Activated CD8-positive, alpha-beta T cell treated with anti-CD3 and anti-CD28 coated beads, Interleukin-2, amount 10 ng/mL, durations not matched to agents 7 days and 5 days (primary cell): ENCODE measurements at regions not wholly inside any gene's neighbourhood (a gene's known extent, or its start where the extent isn't known, plus 50 kb on each side); places are given as distances from the start of the nearest gene placed in this dataset.

Experiments
- ATAC-seq: fragments of 150-1000 bp; cut with Tn5 transposase; one replicate; pipeline ENCODE4 v1.10.0; 2021; ENCODE audit warnings: moderate library complexity
- CTCF ChIA-PET: fragments of 350-600 bp; sonication (Branson Sonifier 250); formaldehyde crosslinking; loops from one replicate; lab custom pipeline; 2021; ENCODE audit warnings: antibody characterized with exemption; lab: Charles Lee
- POLR2A ChIA-PET: fragments of 350-600 bp; sonication (Branson Sonifier 250); formaldehyde crosslinking; loops from one replicate; lab custom pipeline; 2021; ENCODE audit warnings: antibody characterized with exemption; lab: Charles Lee
- DNase-seq: peaks from one replicate; pipeline ENCODE4 v3.0.0-alpha.2; 2020
- H3K27ac Mint-ChIP-seq: one replicate; pipeline ENCODE4 v1.8.0; 2021; ENCODE audit warnings: mild to moderate bottlenecking, mixed read lengths
- H3K27me3 Mint-ChIP-seq: one replicate; pipeline ENCODE4 v1.8.0; 2021; ENCODE audit warnings: low read depth, mixed read lengths
- H3K36me3 Mint-ChIP-seq: one replicate; pipeline ENCODE4 v1.8.0; 2021; ENCODE audit warnings: low read depth, mixed read lengths
- H3K4me1 Mint-ChIP-seq: one replicate; pipeline ENCODE4 v1.8.0; 2021; ENCODE audit warnings: low read depth, mixed read lengths
- H3K4me3 Mint-ChIP-seq: one replicate; pipeline ENCODE4 v1.8.0; 2021; ENCODE audit warnings: mild to moderate bottlenecking, mixed read lengths
- H3K9me3 Mint-ChIP-seq: one replicate; pipeline ENCODE4 v1.8.0; 2022; ENCODE audit warnings: mixed read lengths; ENCODE audit not compliant: insufficient read depth

DNA sequence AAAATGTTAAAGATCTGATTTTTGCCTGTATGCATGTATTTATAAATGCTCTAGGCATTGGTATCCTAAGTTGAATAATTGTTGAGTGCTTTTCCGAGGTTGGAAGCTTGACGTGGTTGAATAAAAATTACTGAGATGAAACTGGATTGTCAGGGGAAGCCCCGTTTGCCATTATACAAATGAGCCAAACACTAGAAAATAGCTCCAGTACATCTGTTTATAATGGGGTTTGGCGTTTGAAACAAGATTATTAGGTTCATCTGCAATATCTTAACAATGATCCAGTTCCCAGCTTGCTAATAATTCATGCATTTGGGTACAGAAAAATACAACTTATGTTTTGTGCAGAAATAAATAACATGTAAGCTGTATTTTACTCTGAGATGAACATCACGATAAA lies 789.6 kb downstream of the GALC start:
- Mint-ChIP-seq H3K4me1 (no peaks in the 10 kb centered on the region), H3K4me3 (no peak overlapping the region), H3K27me3 (no peaks in the 10 kb centered on the region), H3K9me3 (no peaks in the 10 kb centered on the region), H3K36me3 (no peaks in the 10 kb centered on the region), H3K27ac (no peak overlapping the region)
- POLR2A ChIA-PET: no interaction called here
- DNase-seq (no peak), ATAC-seq (no peak)
- CTCF ChIA-PET: no interaction called here

DNA sequence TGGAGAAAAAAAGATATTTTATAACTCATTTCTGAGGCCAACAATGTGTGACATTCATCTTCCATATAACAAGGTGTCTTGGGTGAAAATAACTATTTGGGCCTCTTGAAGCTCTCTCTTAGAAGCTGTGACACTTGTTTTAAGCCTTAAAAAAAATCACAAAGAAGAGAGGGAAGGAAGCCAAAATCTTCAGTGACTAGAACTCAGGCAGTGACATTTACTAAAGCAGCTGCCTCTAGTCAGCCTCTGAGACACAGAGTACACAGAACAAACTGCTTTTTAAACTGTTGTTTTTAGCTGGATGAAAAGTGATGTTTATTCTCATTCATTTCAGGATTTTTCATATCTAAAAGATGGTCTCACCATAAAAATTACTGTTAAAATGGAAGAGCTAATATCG lies 793.6 kb downstream of the GALC start:
- no peaks in the 10 kb centered on the region for H3K27me3 Mint-ChIP-seq
- DNase-seq: no peak
- no peaks in the 10 kb centered on the region for H3K9me3 Mint-ChIP-seq
- no peak overlapping the region for H3K4me3 Mint-ChIP-seq
- CTCF ChIA-PET: no interaction called here
- ATAC-seq: no peak
- H3K27ac Mint-ChIP-seq: no peak overlapping the region
- POLR2A ChIA-PET: interaction anchor here (0.7 kb wide), 1 partner anchor 291 kb away, joined by 3 read pairs; no protein-coding TSS in a partner anchor
- H3K36me3 Mint-ChIP-seq: no peaks in the 10 kb centered on the region
- no peaks in the 10 kb centered on the region for H3K4me1 Mint-ChIP-seq

DNA sequence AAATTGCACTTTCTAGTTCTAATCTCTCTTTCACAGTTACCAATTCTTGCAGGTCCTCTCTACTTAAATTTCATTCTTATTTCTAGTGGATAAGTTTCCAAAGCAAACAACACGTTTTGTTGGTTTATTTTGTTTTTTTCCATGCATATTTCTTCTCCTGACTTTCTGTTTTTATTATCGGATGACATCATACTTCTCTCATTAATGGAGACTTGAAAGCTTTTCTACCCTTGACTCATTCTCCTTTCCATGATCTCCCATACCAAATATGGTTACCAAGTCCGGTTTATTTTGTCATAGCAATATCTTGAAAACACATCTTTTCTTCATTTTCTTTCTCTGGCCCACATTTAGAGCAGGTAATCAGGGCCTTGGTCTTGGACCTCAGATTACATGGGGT lies 796.5 kb downstream of the GALC start:
- Mint-ChIP-seq H3K4me3 (no peak overlapping the region), H3K27me3 (no peaks in the 10 kb centered on the region), H3K36me3 (no peaks in the 10 kb centered on the region), H3K9me3 (no peaks in the 10 kb centered on the region), H3K27ac (no peak overlapping the region), H3K4me1 (no peaks in the 10 kb centered on the region)
- ChIA-PET CTCF (no interaction called here), POLR2A (no interaction called here)
- no peak for ATAC-seq
- DNase-seq: no peak

DNA sequence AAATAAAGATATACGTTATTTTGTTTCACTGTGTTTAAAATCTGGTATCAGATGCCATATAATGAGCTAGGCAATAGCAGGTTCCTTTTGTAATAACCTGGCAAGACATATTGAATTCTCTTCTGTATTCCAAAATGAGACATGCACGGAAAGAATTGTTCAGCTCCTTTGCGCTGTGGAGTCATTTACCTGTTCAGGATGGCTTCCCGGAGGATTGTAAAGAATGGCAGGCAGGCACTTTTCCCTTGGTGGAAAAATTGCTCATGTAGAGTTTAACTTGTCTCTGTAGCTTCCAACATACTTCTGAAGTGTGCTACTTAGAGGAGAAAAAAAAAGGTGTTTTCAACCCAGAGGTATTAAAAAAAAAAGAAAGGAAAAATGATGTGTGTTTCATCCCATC lies 805.2 kb downstream of the GALC start:
- no peaks in the 10 kb centered on the region for H3K27me3 Mint-ChIP-seq
- no peaks in the 10 kb centered on the region for H3K9me3 Mint-ChIP-seq
- H3K4me1 Mint-ChIP-seq: no peaks in the 10 kb centered on the region
- DNase-seq: no peak
- POLR2A ChIA-PET: no interaction called here
- CTCF ChIA-PET: no interaction called here
- no peaks in the 10 kb centered on the region for H3K36me3 Mint-ChIP-seq
- no peak overlapping the region for H3K27ac Mint-ChIP-seq
- H3K4me3 Mint-ChIP-seq: no peak overlapping the region
- no peak for ATAC-seq

- POLR2A ChIA-PET: no interaction called here
- no peak overlapping the region for H3K4me3 Mint-ChIP-seq
- CTCF ChIA-PET: no interaction called here
- H3K4me1 Mint-ChIP-seq: no peaks in the 10 kb centered on the region
- ATAC-seq: no peak
- H3K27me3 Mint-ChIP-seq: no peaks in the 10 kb centered on the region
- H3K9me3 Mint-ChIP-seq: peaks cover 4% of the 10 kb centered on the region
- H3K36me3 Mint-ChIP-seq: no peaks in the 10 kb centered on the region
- H3K27ac Mint-ChIP-seq: no peak overlapping the region
- DNase-seq: no peak
These were observed 806.2 kb downstream of the GALC start for GRCh38 chr14:87186737-87187136.

DNA sequence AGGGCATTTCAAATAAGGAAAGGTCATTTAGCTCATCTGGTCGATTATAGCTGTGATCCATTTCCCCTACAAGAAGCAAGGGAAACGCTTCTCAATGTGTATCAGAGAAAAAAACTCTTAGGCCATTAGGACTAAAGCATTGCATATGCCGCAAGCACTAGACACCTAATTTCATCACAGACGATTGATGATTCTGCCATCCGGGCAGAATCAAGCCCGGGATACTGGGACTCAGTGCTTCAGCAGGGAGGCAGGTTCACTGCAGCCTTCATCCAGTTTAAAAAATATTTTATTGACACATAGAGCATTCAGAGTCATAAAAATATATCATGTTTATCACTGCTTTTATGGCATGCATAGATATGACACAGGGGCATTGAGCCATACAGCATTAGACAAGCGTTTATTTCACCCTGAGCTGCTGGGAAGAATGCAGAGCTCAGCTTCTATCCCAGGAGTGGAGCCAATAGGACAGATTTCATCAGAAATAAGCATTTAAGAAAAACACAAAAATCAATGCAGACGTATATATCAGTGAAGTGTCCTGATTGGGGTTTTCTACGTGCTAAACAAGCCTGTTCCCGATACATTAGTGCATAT lies 806.9 kb downstream of the GALC start:
- DNase-seq (no peak), ATAC-seq (no peak)
- H3K9me3 Mint-ChIP-seq: peaks cover 4% of the 10 kb centered on the region
- POLR2A ChIA-PET: no interaction called here
- H3K27ac Mint-ChIP-seq: no peak overlapping the region
- no peaks in the 10 kb centered on the region for H3K4me1 Mint-ChIP-seq
- no peak overlapping the region for H3K4me3 Mint-ChIP-seq
- CTCF ChIA-PET: no interaction called here
- no peaks in the 10 kb centered on the region for H3K27me3 Mint-ChIP-seq
- no peaks in the 10 kb centered on the region for H3K36me3 Mint-ChIP-seq

GRCh38 chr14:87184180-87184579 lies 808.8 kb downstream of the GALC start:
- POLR2A ChIA-PET: no interaction called here
- DNase-seq (no peak), ATAC-seq (no peak)
- H3K9me3 Mint-ChIP-seq: peaks cover 4% of the 10 kb centered on the region
- no peaks in the 10 kb centered on the region for H3K36me3 Mint-ChIP-seq
- no peaks in the 10 kb centered on the region for H3K27me3 Mint-ChIP-seq
- no peak overlapping the region for H3K4me3 Mint-ChIP-seq
- H3K27ac Mint-ChIP-seq: no peak overlapping the region
- CTCF ChIA-PET: no interaction called here
- no peaks in the 10 kb centered on the region for H3K4me1 Mint-ChIP-seq

- peaks cover 4% of the 10 kb centered on the region for H3K9me3 Mint-ChIP-seq
- ChIA-PET CTCF (no interaction called here), POLR2A (no interaction called here)
- ATAC-seq: no peak
- H3K36me3 Mint-ChIP-seq: no peaks in the 10 kb centered on the region
- DNase-seq: no peak
- H3K4me3 Mint-ChIP-seq: no peak overlapping the region
- H3K4me1 Mint-ChIP-seq: no peaks in the 10 kb centered on the region
- no peak overlapping the region for H3K27ac Mint-ChIP-seq
- no peaks in the 10 kb centered on the region for H3K27me3 Mint-ChIP-seq
These were observed 811.7 kb downstream of the GALC start for GRCh38 chr14:87181288-87181687.

DNA sequence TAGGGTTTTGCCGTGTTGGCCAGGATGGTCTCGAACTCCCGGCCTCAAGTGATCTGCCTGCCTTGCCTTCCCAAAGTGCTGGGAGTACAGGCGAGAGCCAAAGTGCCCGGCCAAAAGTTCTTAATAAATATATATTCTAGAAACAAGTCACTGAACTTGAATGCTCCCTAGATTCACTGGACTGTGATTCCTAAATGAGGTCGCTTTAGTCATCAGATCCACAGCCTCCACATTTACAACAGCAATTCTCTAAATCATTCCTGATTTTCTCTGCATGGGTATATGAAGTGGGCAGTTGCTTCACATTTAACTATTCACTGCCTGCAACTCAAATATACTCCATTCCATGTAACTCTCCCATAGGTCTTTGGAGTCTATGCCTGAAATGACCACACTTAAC lies 813.0 kb downstream of the GALC start:
- POLR2A ChIA-PET: no interaction called here
- no peak for DNase-seq
- ATAC-seq: no peak
- CTCF ChIA-PET: no interaction called here
- Mint-ChIP-seq H3K27me3 (no peaks in the 10 kb centered on the region), H3K27ac (no peak overlapping the region), H3K36me3 (no peaks in the 10 kb centered on the region), H3K4me3 (no peak overlapping the region), H3K9me3 (peaks cover 4% of the 10 kb centered on the region), H3K4me1 (no peaks in the 10 kb centered on the region)

DNA sequence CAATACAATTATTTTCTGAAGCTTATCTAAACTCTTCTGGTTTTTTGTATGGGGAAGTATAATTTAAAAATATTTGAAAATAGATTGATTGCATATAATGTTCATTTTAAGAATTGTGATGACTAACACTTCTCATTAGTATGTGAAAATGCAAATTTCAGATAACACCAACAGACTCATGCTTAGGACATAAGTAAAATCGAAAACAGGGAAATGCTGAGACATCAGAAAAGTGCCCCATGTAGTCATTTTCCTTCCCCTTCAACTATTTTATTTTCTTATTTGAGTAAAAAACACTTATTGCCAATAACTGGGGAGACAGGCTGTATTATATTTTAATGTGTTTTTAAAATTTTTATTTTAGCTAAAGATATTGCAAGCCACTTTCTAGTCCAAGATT lies 814.7 kb downstream of the GALC start:
- POLR2A ChIA-PET: no interaction called here
- H3K27me3 Mint-ChIP-seq: no peaks in the 10 kb centered on the region
- H3K4me3 Mint-ChIP-seq: no peak overlapping the region
- H3K4me1 Mint-ChIP-seq: no peaks in the 10 kb centered on the region
- ATAC-seq: no peak
- H3K36me3 Mint-ChIP-seq: no peaks in the 10 kb centered on the region
- H3K9me3 Mint-ChIP-seq: peaks cover 4% of the 10 kb centered on the region
- DNase-seq: no peak
- H3K27ac Mint-ChIP-seq: no peak overlapping the region
- CTCF ChIA-PET: no interaction called here

DNA sequence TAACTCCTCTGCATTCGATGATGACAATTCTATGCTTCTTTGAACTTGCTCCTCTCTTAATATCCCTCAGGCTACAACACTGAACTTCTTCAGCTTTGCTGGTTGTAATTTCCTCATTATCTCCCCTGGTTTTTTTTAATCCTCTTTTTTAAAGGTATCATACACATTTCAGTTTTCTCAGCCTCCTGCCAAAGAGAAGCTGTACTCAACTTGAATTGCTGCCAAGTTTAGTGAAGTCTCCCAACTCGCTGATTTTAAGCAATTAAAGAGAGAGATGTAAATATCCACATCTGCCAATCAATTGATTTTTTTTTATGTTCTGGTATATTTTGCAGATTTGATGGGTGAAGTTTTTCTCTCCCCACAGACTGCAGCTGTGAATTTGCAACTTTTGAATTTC lies 817.8 kb downstream of the GALC start:
- no peaks in the 10 kb centered on the region for H3K36me3 Mint-ChIP-seq
- no peaks in the 10 kb centered on the region for H3K4me1 Mint-ChIP-seq
- H3K9me3 Mint-ChIP-seq: no peaks in the 10 kb centered on the region
- no peaks in the 10 kb centered on the region for H3K27me3 Mint-ChIP-seq
- no peak overlapping the region for H3K4me3 Mint-ChIP-seq
- no peak for DNase-seq
- H3K27ac Mint-ChIP-seq: no peak overlapping the region
- ATAC-seq: no peak
- ChIA-PET CTCF (no interaction called here), POLR2A (no interaction called here)

GRCh38 chr14:87171141-87171540 lies 821.8 kb downstream of the GALC start:
- no peak for DNase-seq
- no peak overlapping the region for H3K4me3 Mint-ChIP-seq
- H3K36me3 Mint-ChIP-seq: no peaks in the 10 kb centered on the region
- H3K9me3 Mint-ChIP-seq: no peaks in the 10 kb centered on the region
- H3K27me3 Mint-ChIP-seq: no peaks in the 10 kb centered on the region
- POLR2A ChIA-PET: no interaction called here
- no peak for ATAC-seq
- H3K4me1 Mint-ChIP-seq: no peaks in the 10 kb centered on the region
- H3K27ac Mint-ChIP-seq: no peak overlapping the region
- CTCF ChIA-PET: no interaction called here

GRCh38 chr14:87170179-87170578 lies 822.8 kb downstream of the GALC start:
- DNase-seq (no peak), ATAC-seq (no peak)
- H3K4me1 Mint-ChIP-seq: no peaks in the 10 kb centered on the region
- H3K4me3 Mint-ChIP-seq: no peak overlapping the region
- H3K36me3 Mint-ChIP-seq: no peaks in the 10 kb centered on the region
- H3K27ac Mint-ChIP-seq: no peak overlapping the region
- H3K9me3 Mint-ChIP-seq: no peaks in the 10 kb centered on the region
- H3K27me3 Mint-ChIP-seq: no peaks in the 10 kb centered on the region
- CTCF ChIA-PET: no interaction called here
- POLR2A ChIA-PET: no interaction called here
